ENCODE measurements at regions not wholly inside any gene's neighbourhood (a gene's known extent, or its start where the extent isn't known, plus 50 kb on each side); places are given as distances from the start of the nearest gene placed in this dataset.

GRCh38 chr20:40010483-40010882 lies 678.6 kb downstream of the MAFB start:
- TF ChIP-seq CTCF (conservative IDR thresholded peaks at IDR 0.05; ENCODE audit: low read depth in 2 of 2) (no peak), REST (IDR thresholded peaks at IDR 0.05; ENCODE audit: unreplicated experiment) (no peak), EZH2 (IDR thresholded peaks at IDR 0.05; ENCODE audit: low read depth, unreplicated experiment) (no peak), POLR2AphosphoS5 (IDR thresholded peaks at IDR 0.05; ENCODE audit: low read depth) (no peak), JUNB (IDR thresholded peaks at IDR 0.05; ENCODE audit: unreplicated experiment) (no peak), STAT1 (IDR thresholded peaks at IDR 0.05; ENCODE audit: unreplicated experiment) (no peak), CREB1 (CRISPR knock-in tag; IDR thresholded peaks at IDR 0.05; ENCODE audit: low read depth) (no peak), EZH2phosphoT487 (IDR thresholded peaks at IDR 0.05; ENCODE audit: unreplicated experiment) (no peak), ZNF331 (CRISPR knock-in tag; IDR thresholded peaks at IDR 0.05; ENCODE audit: low read depth) (no peak), ZNF114 (CRISPR knock-in tag; IDR thresholded peaks at IDR 0.05) (no peak), ZNF462 (CRISPR knock-in tag; IDR thresholded peaks at IDR 0.05) (no peak)
